ENCODE measurements at regions not wholly inside any gene's neighbourhood (a gene's known extent, or its start where the extent isn't known, plus 50 kb on each side); places are given as distances from the start of the nearest gene placed in this dataset.

DNA sequence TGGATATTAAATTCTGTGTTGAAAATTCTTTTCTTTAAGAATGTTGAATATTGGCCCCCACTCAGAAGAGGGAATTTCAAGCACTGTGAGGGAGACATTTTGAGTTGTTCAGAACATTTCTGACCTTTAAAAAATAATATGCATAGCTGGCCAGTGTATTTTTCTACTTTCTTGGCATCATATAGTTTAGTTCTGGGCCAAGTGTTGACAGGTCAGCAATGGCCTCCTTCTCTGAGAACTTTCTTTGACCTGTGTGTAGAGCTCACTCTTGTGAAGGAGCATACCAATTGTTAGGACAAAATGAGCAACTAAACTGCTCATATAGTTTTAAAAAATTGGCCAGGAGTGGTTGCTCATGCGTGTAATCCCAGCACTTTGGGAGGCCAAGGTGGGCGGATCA, 376.0 kb downstream of the LRRC70 start:
- no peaks in the 10 kb centered on the region for H3K27me3 ChIP-seq
- no peak overlapping the region for H3K4me3 ChIP-seq
- no peaks in the 10 kb centered on the region for H3K9me3 ChIP-seq
- intact Hi-C loops (cut with DNase I; ENCODE audit: low total_unique reads), result no loop called here
- ATAC-seq (no peak), DNase-seq (no peak)
- H3K36me3 ChIP-seq, result no peaks in the 10 kb centered on the region
- TF ChIP-seq POLR2A (IDR thresholded peaks at IDR 0.05), result no peak
- TF ChIP-seq, protein P1, sequence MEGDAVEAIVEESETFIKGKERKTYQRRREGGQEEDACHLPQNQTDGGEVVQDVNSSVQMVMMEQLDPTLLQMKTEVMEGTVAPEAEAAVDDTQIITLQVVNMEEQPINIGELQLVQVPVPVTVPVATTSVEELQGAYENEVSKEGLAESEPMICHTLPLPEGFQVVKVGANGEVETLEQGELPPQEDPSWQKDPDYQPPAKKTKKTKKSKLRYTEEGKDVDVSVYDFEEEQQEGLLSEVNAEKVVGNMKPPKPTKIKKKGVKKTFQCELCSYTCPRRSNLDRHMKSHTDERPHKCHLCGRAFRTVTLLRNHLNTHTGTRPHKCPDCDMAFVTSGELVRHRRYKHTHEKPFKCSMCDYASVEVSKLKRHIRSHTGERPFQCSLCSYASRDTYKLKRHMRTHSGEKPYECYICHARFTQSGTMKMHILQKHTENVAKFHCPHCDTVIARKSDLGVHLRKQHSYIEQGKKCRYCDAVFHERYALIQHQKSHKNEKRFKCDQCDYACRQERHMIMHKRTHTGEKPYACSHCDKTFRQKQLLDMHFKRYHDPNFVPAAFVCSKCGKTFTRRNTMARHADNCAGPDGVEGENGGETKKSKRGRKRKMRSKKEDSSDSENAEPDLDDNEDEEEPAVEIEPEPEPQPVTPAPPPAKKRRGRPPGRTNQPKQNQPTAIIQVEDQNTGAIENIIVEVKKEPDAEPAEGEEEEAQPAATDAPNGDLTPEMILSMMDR (IDR thresholded peaks at IDR 0.05 in 4 of 5, conservative IDR thresholded peaks at IDR 0.05 in 1 of 5), result no peak
- no peak overlapping the region for H3K27ac ChIP-seq
- in situ Hi-C loops (cut with MboI; ENCODE audit: low sequenced_read_pairs in 4 of 4), result no loop called here
- H3K4me1 ChIP-seq, result no peaks in the 10 kb centered on the region

DNA sequence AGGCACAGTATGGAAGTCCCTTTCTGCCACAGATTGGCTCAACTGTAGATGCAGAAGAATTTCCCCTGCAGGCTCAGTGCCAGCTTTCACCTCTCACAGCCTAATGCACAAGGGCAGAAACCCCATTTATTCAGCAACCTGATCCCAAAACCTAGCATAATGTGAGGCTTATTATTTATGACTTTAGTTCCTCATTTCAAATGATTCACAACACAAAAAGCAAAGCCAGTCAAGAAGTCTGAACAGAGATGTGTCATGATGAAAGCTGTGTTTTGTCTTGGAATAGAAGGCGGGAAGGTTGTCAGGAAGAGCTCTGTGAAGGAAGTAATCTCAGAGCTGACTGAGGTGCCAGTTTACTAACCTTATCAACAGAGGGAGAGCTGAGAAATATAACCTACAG, 369.7 kb downstream of the LRRC70 start:
- H3K4me3 ChIP-seq, result no peak overlapping the region
- intact Hi-C loops (cut with DNase I; ENCODE audit: low total_unique reads), result no loop called here
- in situ Hi-C loops (cut with MboI; ENCODE audit: low sequenced_read_pairs in 4 of 4), result no loop called here
- no peaks in the 10 kb centered on the region for H3K36me3 ChIP-seq
- DNase-seq (no peak), ATAC-seq (no peak)
- H3K4me1 ChIP-seq, result no peaks in the 10 kb centered on the region
- no peaks in the 10 kb centered on the region for H3K27me3 ChIP-seq
- TF ChIP-seq, protein P1 (IDR thresholded peaks at IDR 0.05 in 4 of 5, conservative IDR thresholded peaks at IDR 0.05 in 1 of 5), result no peak
- TF ChIP-seq POLR2A (IDR thresholded peaks at IDR 0.05), result no peak
- H3K27ac ChIP-seq, result no peak overlapping the region
- H3K9me3 ChIP-seq, result no peaks in the 10 kb centered on the region

DNA sequence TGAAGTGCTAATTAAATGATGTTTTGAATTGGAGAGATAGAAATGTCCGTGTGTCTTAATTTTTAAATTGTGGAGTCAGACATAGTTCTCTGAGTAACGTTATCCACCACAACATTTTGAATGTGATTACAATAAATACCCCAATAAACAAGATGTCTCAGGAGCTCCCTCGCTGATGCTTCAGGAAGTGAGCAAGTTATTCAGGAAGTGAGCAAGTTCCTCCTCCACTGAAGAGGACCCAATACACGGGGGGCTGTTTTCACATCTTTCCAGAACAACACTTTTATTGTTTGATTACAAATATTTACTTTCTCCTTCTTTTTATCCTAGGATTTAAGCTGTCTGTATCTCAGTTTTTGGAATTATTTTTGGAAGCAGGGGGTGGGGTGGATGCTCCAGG, 363.8 kb downstream of the LRRC70 start:
- DNase-seq (no peak), ATAC-seq (no peak)
- H3K9me3 ChIP-seq, result no peaks in the 10 kb centered on the region
- no peaks in the 10 kb centered on the region for H3K36me3 ChIP-seq
- H3K4me3 ChIP-seq, result no peak overlapping the region
- no peaks in the 10 kb centered on the region for H3K4me1 ChIP-seq
- TF ChIP-seq, protein P1 (IDR thresholded peaks at IDR 0.05 in 4 of 5, conservative IDR thresholded peaks at IDR 0.05 in 1 of 5), result no peak
- no peak for TF ChIP-seq POLR2A (IDR thresholded peaks at IDR 0.05)
- in situ Hi-C loops (cut with MboI; ENCODE audit: low sequenced_read_pairs in 4 of 4) (no loop called here), intact Hi-C loops (cut with DNase I; ENCODE audit: low total_unique reads) (no loop called here)
- H3K27ac ChIP-seq, result no peak overlapping the region
- H3K27me3 ChIP-seq, result no peaks in the 10 kb centered on the region

DNA sequence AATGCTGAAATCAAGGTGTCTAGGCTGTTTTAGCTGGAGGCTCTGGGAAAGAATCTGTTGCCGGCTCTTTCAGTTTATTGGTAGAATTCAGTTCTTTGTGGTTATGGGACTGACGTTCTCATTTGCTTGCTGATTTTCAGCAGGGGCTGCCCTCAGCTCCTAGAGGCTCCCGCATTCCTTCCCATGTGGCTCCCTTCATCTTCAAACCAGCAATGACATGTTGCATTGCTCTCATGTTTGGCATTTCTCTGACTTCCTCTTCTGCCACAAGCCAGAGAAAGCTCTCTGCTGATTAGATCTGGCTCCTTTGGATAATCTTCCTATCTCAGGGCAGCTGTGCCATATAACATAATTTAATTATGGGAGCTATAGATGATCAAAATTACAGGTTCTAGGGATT, 360.3 kb downstream of the LRRC70 start:
- in situ Hi-C loops (cut with MboI; ENCODE audit: low sequenced_read_pairs in 4 of 4), result no loop called here
- no peak for ATAC-seq

More for the DNA sequence above, 360.3 kb downstream of the LRRC70 start:
- Histone ChIP-seq H3K4me1 (no peaks in the 10 kb centered on the region), H3K27ac (no peak overlapping the region), H3K36me3 (no peaks in the 10 kb centered on the region), H3K9me3 (no peaks in the 10 kb centered on the region), H3K27me3 (no peaks in the 10 kb centered on the region), H3K4me3 (no peak overlapping the region)
- DNase-seq, result no peak
- intact Hi-C loops (cut with DNase I; ENCODE audit: low total_unique reads), result no loop called here
- TF ChIP-seq, protein P1 (IDR thresholded peaks at IDR 0.05 in 4 of 5, conservative IDR thresholded peaks at IDR 0.05 in 1 of 5), result no peak
- TF ChIP-seq POLR2A (IDR thresholded peaks at IDR 0.05), result no peak
